ENCODE measurements at regions not wholly inside any gene's neighbourhood (a gene's known extent, or its start where the extent isn't known, plus 50 kb on each side); places are given as distances from the start of the nearest gene placed in this dataset.

DNA sequence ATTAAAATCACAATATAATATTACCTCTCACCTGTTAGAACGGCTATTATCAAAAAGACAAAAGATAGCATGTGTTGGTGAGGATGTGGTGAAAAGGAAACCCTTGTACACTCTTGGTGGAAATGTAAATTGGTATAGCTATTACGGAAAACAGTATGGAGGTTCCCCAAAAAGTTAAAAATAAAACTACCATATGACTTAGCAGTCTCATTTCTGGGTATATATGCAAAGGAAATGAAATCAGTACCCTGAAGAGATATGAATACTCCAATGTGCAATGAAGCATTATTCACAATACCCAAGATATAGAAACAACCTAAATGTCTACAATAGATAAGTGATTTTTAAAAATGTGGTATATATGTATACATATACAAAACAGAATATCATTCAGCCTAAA lies 199.9 kb downstream of the SNX18 start:
- no peak for DNase-seq (ENCODE audit: low read depth)

DNA sequence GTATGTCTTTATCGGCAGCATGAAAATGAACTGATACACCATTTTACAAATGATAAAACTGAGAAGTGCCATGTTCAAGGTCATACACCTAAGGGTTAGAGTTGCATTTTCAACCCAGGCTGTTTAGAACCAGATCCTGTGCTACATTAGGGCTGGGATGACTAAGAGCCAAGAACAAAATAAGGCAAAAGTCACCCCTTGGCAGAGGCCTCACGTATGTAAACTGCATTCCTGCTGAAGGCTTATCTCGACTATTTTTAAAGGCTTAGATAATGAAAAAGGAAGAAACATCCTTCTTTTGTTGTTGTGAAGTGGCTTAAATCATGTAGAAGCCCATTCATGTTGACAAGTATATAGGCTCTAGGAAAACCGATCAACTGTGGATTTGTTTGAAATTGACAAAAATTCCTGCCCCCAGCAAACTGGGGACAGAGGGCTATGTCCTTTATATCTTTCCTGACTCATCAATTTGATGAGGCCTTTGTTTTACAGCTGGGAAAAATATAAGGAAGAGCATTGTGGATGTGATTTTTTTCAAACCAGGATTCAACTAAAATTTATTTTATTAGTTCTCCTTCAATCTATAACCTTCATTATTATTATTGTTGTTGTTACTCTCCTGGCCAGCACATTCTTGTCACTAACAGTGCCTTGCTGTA lies 196.5 kb downstream of the SNX18 start:
- DNase-seq (ENCODE audit: low read depth), result no peak

DNA sequence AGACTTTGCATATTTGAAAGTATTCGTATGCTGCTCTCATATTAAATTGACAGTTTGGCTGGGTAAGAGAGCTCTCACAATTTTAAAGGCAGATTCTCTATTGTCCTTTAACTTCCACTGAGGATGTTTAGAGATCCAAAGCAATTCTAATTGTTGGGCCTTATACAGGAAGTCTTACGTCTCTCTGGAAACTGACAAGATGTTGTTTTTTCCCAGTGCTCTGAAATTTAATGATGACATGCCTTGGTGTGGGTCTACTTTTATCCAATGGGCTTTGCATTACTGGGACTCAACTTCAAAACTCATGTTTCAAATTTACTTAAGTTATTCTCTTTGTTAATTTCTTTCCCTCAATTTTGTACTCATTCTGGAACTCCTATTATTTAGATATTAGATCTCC lies 191.5 kb downstream of the SNX18 start:
- no peak for DNase-seq (ENCODE audit: low read depth)

GRCh38 chr5:54707841-54708240 lies 190.3 kb downstream of the SNX18 start:
- DNase-seq (ENCODE audit: low read depth), result no peak

- DNase-seq (ENCODE audit: low read depth), result no peak
Measured at GRCh38 chr5:54705994-54706653, 188.6 kb downstream of the SNX18 start.

DNA sequence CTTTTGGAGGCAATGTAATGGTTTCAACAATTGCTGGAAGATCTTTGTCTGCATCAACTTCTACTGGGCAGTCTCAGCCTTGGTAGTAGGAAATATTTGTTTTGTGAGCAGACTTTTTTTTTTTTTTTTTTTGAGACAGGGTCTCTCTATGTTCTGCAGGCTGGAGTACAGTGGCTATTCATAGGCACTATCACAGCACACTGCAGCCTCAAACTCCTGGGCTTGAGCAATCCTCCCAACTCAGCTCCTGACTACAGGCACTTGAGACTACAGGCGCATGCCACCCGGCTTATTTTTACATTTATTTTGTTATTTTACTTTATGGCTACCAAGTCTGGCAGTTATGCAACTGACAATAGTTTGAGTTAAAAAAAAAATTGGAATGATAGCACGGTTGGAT lies 187.3 kb downstream of the SNX18 start:
- no peak for DNase-seq (ENCODE audit: low read depth)

DNA sequence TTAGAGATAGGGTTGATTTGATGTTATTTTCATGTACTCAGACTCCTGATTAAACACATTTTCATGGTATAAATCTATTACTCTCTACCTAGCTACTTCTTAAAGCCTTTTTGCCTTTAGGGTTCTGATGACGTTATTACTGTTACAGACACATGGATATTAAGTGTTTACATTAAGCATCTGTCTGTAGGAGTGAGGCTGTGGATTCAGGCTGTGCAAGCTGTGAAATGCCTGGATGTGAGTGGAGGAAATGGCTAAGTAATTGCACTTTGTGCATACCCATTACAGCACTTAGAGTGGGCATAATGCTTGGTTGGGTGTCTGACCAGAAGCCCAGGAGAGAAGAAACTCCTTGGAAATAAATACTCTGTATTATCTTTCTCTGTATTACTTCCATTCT lies 186.8 kb downstream of the SNX18 start:
- no peak for DNase-seq (ENCODE audit: low read depth)

GRCh38 chr5:54703565-54704255 lies 186.2 kb downstream of the SNX18 start:
- no peak for DNase-seq (ENCODE audit: low read depth)

DNA sequence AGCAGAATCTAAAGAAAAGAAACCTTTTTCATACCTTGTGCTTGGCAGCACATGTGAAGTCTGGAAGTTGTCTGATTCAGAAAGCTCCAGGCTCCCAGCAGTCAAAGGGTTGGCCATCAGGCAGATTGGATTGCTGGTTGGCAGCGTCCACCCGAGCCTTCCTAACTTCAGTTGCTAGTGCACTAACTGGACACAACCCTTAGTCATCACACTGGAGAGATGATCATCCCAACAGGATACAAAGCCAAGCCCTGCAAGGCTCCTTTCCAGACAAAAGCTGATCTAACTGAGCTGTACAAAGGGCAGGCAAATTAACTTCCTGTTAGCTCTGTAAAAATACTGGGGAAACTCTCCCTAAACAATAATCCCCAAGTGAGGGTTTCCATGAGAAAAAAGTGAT lies 185.6 kb downstream of the SNX18 start:
- no peak for DNase-seq (ENCODE audit: low read depth)

- no peak for DNase-seq (ENCODE audit: low read depth)
Measured at GRCh38 chr5:54702470-54702869, 184.9 kb downstream of the SNX18 start.

DNA sequence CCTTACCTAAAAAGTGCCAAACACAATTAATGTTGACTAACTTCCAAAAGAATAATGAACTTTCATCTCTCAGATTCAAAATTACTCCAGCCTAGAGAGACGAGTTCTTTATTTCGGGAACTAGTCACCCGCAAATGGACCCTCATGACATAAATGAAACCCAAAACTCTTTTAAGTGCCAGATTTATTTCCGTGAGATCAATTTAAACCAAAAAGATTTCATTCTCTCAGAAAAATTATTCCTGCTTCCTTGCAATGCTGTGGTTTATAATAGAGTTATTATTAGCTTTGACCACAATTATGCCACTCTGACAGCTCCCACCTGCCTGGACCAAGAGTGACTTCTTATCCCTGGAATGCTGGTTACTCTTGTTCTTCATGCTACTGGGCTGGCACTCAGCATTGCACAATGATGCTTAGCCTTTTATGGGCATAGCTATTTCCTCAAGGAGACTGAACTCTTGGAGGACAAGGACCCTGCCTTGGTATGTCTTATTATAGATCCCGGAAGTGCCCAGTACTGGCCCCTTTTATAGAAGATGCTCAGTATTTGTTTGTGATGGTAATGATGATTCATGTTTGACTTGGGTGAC lies 183.5 kb downstream of the SNX18 start:
- DNase-seq (ENCODE audit: low read depth), result no peak

GRCh38 chr5:54696931-54697330 lies 179.4 kb downstream of the SNX18 start:
- DNase-seq (ENCODE audit: low read depth), result no peak

DNA sequence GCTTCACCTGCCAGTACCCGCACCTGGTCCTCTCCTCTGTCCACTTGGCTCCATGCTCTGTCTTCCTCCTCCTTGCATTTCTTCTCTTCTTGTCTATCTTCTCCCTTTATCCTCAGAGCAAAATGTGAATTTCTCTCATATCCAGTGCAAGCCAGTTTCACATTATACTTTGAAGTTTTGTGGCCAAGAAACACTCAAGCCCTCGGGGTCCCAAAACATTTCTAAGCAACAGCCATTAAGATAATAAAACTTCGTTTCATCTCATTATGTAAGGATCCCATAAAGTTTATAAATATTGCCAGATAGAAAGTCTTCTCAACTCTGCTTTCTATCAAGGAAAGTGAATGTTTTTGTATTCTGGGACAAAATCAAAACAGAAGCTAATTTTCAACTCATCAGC lies 178.8 kb downstream of the SNX18 start:
- DNase-seq (ENCODE audit: low read depth), result no peak

DNA sequence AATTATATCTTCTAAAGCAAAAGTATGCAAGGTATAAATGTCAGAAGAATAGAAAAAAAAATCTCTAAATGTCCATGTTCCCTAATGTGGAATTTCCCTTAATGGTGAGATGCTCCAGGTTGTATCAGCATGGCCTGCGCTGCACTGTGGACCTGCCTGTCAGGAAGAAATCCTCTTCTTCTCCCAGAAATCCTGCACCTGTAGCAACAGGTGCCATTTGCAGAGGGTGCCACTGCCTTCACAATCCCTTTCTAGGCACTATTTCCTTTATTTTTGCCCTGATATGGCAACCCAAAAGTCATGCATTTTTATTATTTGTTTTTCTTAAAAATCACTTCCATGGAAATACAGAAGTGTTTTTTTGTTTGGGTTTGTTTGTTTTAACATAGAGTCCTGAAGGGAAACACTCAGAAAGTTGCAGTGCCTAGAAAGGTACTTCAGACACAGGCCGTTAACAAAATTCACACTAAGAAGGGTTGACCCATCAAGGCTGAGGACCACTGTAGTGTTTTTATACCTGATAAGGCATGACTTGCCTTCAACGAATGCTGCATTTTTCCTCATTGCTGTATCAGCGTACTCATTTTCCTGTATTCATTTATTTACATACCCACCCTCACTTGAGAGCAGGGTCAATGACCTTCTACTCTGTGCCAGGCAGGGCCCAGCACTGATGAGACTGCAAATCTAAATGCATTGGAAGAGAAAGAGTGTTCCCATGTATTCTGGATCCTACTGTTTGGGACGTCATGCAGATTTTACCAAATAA lies 177.8 kb downstream of the SNX18 start:
- no peak for DNase-seq (ENCODE audit: low read depth)

- DNase-seq (ENCODE audit: low read depth), result no peak
Measured at GRCh38 chr5:54693936-54694657, 176.5 kb downstream of the SNX18 start.

DNA sequence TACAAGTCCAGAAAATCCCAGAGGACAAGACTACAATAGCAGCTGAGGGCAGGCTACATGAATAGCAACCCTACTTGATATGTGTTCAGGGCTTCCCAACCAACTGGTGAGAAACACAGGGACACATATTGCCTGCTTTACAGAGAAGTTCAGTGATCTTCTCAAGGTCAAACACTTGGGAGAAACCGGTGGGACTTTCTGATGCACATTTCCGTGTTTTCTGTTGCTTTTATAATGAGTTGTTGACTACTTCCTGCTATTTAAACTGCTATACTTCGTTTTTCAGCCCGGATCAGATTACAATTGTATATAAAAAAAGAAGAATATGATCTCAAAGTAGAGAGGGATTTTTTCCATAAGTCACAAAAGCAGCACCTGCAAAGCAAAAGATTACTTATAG lies 175.1 kb downstream of the SNX18 start:
- DNase-seq (ENCODE audit: low read depth), result no peak

DNA sequence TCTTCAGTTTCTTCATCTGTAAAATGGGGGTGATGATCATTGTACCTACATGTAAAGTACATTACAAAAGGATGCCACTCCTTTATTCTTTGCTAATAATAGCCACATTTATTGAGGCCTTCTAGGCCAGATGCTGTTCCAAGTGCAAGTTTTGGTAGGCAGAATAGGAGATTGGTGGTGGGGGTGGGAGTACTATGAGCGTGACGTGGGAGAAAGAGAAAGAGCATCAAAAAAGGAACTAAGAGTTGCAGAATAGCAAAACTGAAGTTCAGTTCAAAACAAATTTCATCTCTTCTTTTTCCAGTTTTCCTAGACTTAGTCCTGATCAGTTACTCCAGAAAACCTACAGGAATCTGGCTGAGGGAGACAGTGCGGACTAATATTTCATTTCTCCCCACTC lies 174.1 kb downstream of the SNX18 start:
- no peak for DNase-seq (ENCODE audit: low read depth)

DNA sequence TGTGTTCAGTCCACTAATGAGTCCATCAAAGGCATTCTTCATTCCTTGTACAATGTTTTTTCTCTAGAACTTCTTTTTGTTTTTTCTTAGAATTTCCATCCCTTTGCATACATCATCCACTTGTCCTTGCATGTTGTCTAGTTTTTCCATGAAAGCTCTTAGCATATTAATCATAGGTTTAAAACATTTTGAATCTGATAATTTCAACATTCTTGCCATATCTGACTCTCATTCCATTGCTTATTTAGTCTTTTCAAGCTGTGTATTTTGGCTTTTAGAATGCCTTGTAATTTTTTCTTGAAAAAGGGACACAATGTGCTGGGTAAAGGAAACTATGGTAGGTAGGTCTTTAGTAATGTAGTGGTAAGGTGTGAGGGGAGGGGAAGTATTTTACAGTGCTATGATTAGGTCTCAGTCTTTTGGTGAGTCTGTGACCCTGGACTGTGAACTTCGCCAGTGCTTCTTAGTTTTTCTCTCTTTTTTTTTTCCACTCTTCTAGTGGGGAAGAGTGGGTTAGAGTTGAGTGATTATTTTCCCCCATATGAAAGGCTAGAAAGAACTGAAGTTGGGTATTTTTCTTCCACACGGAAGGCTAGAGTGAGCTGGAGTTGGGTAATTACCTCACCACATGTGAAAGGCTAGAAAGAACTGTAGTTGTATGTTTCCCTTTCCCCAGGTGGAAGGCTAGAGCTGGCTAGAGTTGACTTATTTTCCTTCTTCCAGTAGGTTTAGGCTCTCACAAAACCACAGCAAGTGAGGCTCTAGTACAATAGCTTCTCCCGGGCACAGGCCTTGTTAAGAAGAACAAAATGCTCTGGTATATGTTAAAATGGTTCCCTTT lies 172.1 kb downstream of the SNX18 start:
- DNase-seq (ENCODE audit: low read depth), result no peak

GRCh38 chr5:54680998-54681397 lies 163.4 kb downstream of the SNX18 start:
- no peak for DNase-seq (ENCODE audit: low read depth)

DNA sequence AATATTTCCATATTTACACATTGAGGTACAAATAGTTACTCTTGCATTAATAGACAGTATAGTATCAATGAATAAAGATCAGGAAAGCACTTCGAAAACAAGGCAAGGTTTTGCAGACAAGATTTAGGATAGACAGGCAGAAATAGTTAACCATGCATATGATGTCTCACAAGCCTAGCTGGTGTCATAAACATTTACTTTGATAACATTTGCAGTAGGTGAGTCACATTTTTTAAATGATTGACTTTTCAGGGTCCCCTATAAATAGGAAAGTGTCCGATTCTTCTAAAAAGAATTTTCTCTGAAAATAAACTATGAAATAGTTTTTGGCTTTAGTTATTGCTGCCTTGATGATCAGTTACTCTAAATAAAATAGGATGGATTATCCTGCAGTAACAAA lies 162.1 kb downstream of the SNX18 start:
- no peak for DNase-seq (ENCODE audit: low read depth)

DNA sequence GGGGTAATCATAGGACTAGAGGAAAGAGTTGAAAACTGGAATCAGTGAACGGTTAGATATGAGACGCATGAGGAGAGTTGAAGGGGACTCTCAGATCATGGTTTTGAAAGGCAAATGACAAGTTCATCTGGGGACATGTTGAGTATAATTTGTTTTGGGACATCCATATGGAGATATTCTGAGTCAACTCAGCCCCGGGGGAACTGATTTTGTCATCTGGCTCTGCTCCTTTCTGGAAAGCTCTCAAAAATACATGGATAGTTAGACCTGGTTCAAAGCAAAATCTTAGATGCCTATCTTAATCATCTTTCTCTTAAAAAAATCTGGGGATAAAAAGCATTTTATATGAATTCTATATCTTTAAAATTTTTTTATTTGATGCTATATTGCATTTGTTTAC lies 161.2 kb downstream of the SNX18 start:
- no peak for DNase-seq (ENCODE audit: low read depth)
